Gastroesophageal sphincter (tissue), 3 donors: ENCODE measurements at regions not wholly inside any gene's neighbourhood (a gene's known extent, or its start where the extent isn't known, plus 50 kb on each side); places are given as distances from the start of the nearest gene placed in this dataset.

Source experiments
- CTCF ChIP-seq, 4 experiments: fragments of 200-600 bp in 2 of 4; fragments of 450-650 bp in 2 of 4; sonication (generic) in 1 of 4; IDR thresholded peaks; one replicate each; pipeline ENCODE4 v1.5.1; 2017 to 2019; ENCODE audit warnings: antibody characterized with exemption in 4 of 4, mild to moderate bottlenecking in 2 of 4, moderate library complexity in 2 of 4
- POLR2A ChIP-seq, 2 donors: fragments of 450-650 bp; IDR thresholded peaks; one replicate each; pipeline ENCODE4 v1.6.1; 2017; ENCODE audit warnings: antibody characterized with exemption in 2 of 2, mild to moderate bottlenecking in 2 of 2, moderate library complexity in 1 of 2

- TF ChIP-seq POLR2A (IDR thresholded peaks at IDR 0.05) (no peak), CTCF (IDR thresholded peaks at IDR 0.05) (no peak)
Measured at GRCh38 chr14:41022932-41023331, 583.7 kb upstream of the LRFN5 start.
